ENCODE measurements at regions not wholly inside any gene's neighbourhood (a gene's known extent, or its start where the extent isn't known, plus 50 kb on each side); places are given as distances from the start of the nearest gene placed in this dataset.
"Not testable (repeated sequence)": the region's sequence is repeated elsewhere in the genome, so short reads cannot be mapped to it uniquely, and the experiment has no call there.

DNA sequence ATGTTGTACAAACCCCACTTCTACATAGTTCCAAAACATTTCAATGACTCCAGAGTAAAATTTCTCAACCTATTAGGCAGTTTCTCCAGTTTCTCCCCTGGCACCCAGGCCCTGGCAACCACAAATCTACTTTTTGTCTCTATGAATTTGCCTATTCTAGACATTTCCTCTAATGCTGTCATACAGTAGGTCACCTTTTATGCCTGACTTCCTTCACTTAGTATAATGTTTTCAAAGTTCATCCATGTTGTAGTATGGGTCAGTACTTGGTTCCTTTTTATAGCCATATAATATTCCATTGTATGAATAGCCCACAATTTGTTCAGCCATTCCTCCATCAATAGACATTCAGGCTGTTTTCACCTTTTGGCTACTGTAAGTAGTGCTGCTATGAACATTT lies 67.0 kb downstream of the SPRING1 start:
- DNase-seq: no peak
- no peak overlapping the region for H3K4me3 ChIP-seq
- H3K9me3 ChIP-seq: no peaks in the 10 kb centered on the region
- H3K4me1 ChIP-seq: peaks cover 0 to 6% (median 0%) of the 10 kb centered on the region in 4 donors
- no peak overlapping the region for H3K27ac ChIP-seq
- no peaks in the 10 kb centered on the region for H3K27me3 ChIP-seq
- no peaks in the 10 kb centered on the region for H3K36me3 ChIP-seq
- no peak for TF ChIP-seq POLR2A (IDR thresholded peaks at IDR 0.05)
- in situ Hi-C loops (cut with MboI; ENCODE audit: low pct_ligation_motif_present in 1 of 4, low pct_unique_long_range_greater_than_20kb in 1 of 4, low sequenced_read_pairs in 3 of 4) (no loop called here), intact Hi-C loops (cut with DNase I; ENCODE audit: low total_unique reads) (no loop called here)

GRCh38 chr12:116667752-116668151 lies 70.1 kb downstream of the SPRING1 start:
- in situ Hi-C loops (cut with MboI; ENCODE audit: low pct_ligation_motif_present in 1 of 4, low pct_unique_long_range_greater_than_20kb in 1 of 4, low sequenced_read_pairs in 3 of 4): no loop called here
- Histone ChIP-seq H3K4me1 (peaks cover 0 to 5% (median 3%) of the 10 kb centered on the region in 4 donors), H3K36me3 (no peaks in the 10 kb centered on the region), H3K27me3 (no peaks in the 10 kb centered on the region), H3K27ac (no peak overlapping the region), H3K4me3 (no peak overlapping the region), H3K9me3 (no peaks in the 10 kb centered on the region)
- DNase-seq: no peak
- TF ChIP-seq POLR2A (IDR thresholded peaks at IDR 0.05): no peak
- TF ChIP-seq POLR2AphosphoS5 (IDR thresholded peaks at IDR 0.05): no peak
- TF ChIP-seq, protein P1, sequence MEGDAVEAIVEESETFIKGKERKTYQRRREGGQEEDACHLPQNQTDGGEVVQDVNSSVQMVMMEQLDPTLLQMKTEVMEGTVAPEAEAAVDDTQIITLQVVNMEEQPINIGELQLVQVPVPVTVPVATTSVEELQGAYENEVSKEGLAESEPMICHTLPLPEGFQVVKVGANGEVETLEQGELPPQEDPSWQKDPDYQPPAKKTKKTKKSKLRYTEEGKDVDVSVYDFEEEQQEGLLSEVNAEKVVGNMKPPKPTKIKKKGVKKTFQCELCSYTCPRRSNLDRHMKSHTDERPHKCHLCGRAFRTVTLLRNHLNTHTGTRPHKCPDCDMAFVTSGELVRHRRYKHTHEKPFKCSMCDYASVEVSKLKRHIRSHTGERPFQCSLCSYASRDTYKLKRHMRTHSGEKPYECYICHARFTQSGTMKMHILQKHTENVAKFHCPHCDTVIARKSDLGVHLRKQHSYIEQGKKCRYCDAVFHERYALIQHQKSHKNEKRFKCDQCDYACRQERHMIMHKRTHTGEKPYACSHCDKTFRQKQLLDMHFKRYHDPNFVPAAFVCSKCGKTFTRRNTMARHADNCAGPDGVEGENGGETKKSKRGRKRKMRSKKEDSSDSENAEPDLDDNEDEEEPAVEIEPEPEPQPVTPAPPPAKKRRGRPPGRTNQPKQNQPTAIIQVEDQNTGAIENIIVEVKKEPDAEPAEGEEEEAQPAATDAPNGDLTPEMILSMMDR (IDR thresholded peaks at IDR 0.05): no peak
- TF ChIP-seq EP300 (IDR thresholded peaks at IDR 0.05; ENCODE audit: low read depth): no peak
- intact Hi-C loops (cut with DNase I; ENCODE audit: low total_unique reads): no loop called here
- 83 to 91% methylated on average over 5 to 10 of the region's 10 CpGs for WGBS, 2 donors (ENCODE audit: low coverage in 1 of 2)

DNA sequence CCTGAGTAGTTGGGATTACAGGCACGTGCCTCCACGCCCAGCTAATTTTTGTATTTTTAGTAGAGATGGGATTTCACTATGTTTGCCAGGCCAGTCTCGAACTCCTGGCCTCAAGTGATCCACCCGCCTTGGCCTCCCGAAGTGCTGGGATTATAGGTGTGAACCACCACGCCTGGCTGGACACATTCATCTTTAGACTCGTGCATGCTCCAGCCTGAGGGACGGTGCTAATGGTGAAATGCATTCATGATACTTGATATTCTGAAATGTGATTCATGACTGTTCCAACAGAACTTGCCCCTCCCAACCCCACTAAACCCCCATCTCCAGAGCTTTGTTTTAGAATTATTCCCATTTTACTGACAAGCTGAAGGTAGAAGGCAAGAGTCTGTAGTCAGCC lies 71.0 kb downstream of the SPRING1 start:
- H3K27me3 ChIP-seq; H3K9me3 ChIP-seq; DNase-seq; H3K4me3 ChIP-seq; H3K27ac ChIP-seq; intact Hi-C loops (cut with DNase I; ENCODE audit: low total_unique reads); in situ Hi-C loops (cut with MboI; ENCODE audit: low pct_ligation_motif_present in 1 of 4, low pct_unique_long_range_greater_than_20kb in 1 of 4, low sequenced_read_pairs in 3 of 4); H3K36me3 ChIP-seq: not testable (repeated sequence)
- WGBS, 2 donors (ENCODE audit: low coverage in 1 of 2): 90 to 92% methylated on average over 4 to 8 of the region's 8 CpGs
- peaks cover 0 to 14% (median 10%) of the 10 kb centered on the region in 4 donors for H3K4me1 ChIP-seq

DNA sequence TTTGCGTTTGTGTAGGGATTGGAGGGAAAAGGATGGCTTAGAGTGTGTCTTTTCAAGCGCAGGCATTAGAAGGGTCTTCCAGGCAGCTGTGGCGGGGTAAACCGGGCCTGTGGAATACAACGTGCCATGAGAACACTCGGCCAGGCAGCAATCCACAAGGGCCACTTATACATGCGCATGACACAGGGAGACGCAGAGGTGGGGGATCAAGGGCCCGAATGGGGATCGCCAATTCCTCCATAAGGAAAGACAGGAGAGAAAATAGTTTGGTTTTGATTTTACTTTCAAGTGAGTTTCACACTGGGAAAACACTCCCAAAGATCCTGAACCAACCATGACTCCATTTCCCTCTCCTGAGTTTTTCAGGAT lies 71.6 kb downstream of the SPRING1 start:
- H3K27me3 ChIP-seq: no peaks in the 10 kb centered on the region
- TF ChIP-seq POLR2A (IDR thresholded peaks at IDR 0.05): no peak
- no peak for TF ChIP-seq POLR2AphosphoS5 (IDR thresholded peaks at IDR 0.05)
- TF ChIP-seq, protein P1 (IDR thresholded peaks at IDR 0.05): no peak
- no peak for TF ChIP-seq EP300 (IDR thresholded peaks at IDR 0.05; ENCODE audit: low read depth)
- no peak overlapping the region for H3K27ac ChIP-seq
- intact Hi-C loops (cut with DNase I; ENCODE audit: low total_unique reads): no loop called here
- WGBS, 2 donors (ENCODE audit: low coverage in 1 of 2): 84% methylated on average over 10 of the region's 10 CpGs; no CpG with 5 or more reads in 1 of the 2 donors
- no peaks in the 10 kb centered on the region for H3K36me3 ChIP-seq
- DNase-seq: no peak
- no peak overlapping the region for H3K4me3 ChIP-seq
- H3K4me1 ChIP-seq: peaks cover 0 to 14% (median 10%) of the 10 kb centered on the region in 4 donors
- in situ Hi-C loops (cut with MboI; ENCODE audit: low pct_ligation_motif_present in 1 of 4, low pct_unique_long_range_greater_than_20kb in 1 of 4, low sequenced_read_pairs in 3 of 4): no loop called here
- H3K9me3 ChIP-seq: no peaks in the 10 kb centered on the region

- no peaks in the 10 kb centered on the region for H3K9me3 ChIP-seq
- no peak overlapping the region for H3K27ac ChIP-seq
- intact Hi-C loops (cut with DNase I; ENCODE audit: low total_unique reads) (no loop called here), in situ Hi-C loops (cut with MboI; ENCODE audit: low pct_ligation_motif_present in 1 of 4, low pct_unique_long_range_greater_than_20kb in 1 of 4, low sequenced_read_pairs in 3 of 4) (no loop called here)
- H3K27me3 ChIP-seq: no peaks in the 10 kb centered on the region
- H3K4me1 ChIP-seq: peaks cover 0 to 14% (median 10%) of the 10 kb centered on the region in 4 donors
- no peaks in the 10 kb centered on the region for H3K36me3 ChIP-seq
- no peak for DNase-seq
- WGBS, 2 donors (ENCODE audit: low coverage in 1 of 2): 83 to 85% methylated on average over 11 to 15 of the region's 15 CpGs
- TF ChIP-seq EP300 (IDR thresholded peaks at IDR 0.05; ENCODE audit: low read depth) (no peak), POLR2AphosphoS5 (IDR thresholded peaks at IDR 0.05) (no peak), POLR2A (IDR thresholded peaks at IDR 0.05) (no peak)
- TF ChIP-seq, protein P1 (IDR thresholded peaks at IDR 0.05): no peak
- H3K4me3 ChIP-seq: no peak overlapping the region
Observed at GRCh38 chr12:116665666-116666304, 72.1 kb downstream of the SPRING1 start.
